D341Med (cell line): ENCODE measurements at regions not wholly inside any gene's neighbourhood (a gene's known extent, or its start where the extent isn't known, plus 50 kb on each side); places are given as distances from the start of the nearest gene placed in this dataset.

Experiments used
- DNase-seq: peaks from one replicate; pipeline ENCODE4 v3.0.0; 2012; ENCODE audit warnings: low spot score

DNA sequence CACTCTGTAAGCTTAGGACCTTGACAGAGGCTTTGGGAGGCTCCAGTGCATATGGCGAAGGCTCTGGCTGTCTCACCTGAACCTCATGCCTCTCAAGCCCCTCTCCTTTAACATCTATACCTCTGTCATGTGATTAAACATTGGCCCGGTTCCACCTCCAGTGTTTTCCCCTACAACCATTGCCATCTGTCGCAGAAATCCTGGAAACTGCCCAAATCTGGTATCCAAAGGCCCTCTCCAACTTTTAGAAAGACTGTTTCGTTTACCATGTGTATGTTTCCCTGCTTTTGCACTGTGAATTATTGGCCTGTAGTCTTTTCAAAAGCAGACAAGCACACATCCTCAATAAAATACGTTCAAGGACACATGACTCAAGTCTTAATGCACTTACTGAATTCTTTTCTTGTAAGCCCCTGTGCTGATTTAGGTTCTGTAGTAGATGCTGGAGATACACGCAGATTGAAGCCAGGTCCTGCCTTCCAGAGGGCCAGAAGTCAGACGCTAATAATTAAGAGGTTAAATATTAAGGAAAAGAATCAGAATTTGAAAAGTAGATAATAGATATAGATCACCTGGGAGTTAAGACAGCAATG lies 386.4 kb upstream of the SLC14A2 start:
- DNase-seq: no peak

GRCh38 chr18:45231617-45232016 lies 383.7 kb upstream of the SLC14A2 start:
- no peak for DNase-seq

- DNase-seq: no peak
Observed at GRCh38 chr18:45232061-45232460, 383.2 kb upstream of the SLC14A2 start.

DNA sequence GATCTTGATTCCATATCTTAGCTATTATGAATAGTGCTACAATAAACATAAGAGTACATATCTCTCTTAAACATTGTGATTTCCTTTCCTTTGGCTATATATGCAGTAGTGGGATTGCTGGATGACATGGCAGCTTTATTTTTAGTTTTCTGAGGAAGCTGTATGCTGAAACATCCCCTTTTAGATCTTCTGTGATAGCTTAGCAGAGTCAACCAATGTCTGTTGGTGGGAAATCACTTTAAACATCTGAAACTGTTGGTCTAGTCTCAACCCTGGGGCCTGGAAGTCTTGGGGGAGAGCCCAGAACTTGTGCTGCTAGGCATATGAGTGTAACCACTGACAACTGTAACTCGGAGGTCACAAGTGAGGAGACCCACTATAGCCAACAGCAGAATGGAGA lies 378.6 kb upstream of the SLC14A2 start:
- no peak for DNase-seq

DNA sequence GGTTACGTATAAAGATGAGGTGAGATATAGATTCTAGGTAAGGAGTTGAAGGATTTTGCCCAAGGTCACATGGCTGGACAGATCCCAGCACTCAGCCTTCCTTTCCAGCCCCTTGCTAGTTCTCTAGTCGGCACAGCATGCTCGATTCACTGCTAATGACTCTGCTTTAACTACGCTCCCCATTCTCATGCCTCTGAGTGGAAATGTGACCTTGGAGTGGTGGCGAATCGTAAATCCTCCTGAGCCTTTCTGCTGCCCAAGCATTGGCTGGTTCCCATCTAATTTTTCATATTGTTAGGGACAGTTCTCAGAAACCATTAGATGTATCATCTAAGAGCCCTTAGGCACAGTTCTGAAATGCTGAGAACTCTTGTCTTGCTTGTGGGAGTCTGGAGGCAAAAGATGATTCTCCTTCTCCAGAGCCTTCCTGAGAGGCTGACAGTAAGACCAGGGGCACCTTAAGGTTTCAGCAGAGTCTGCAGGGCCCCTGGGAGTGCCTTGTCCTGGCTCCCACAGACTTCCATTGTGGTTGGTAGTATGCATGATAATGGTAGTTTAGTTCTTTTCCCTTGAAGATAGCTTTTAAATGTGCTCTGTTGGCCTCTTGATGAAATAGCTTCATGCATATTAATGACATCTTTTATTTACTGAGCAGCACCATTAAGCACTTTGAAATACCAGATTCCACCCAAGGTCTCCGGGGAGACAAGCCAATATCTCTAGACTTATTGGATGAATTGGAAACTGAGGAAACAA lies 377.8 kb upstream of the SLC14A2 start:
- no peak for DNase-seq

DNA sequence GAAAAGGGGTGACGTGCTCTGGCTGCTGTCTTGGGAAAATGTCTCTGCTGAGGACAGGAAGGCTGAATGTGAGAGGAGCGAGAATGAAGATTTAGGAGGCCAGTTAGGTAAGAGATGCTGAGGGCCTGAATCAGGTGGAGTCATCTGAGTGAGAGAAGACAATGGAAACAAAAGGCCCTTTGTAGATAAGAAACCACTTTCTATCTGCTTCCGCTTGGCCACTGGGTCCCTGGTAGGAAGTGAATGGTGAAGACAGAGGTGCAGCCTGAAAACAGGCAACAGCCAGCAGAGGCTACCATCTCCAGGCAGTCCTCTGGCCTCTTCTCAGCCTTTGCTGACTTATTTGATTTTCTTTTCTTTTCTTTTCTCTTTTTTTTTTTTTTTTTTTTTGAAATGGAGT lies 374.0 kb upstream of the SLC14A2 start:
- no peak for DNase-seq

GRCh38 chr18:45241982-45242565 lies 373.2 kb upstream of the SLC14A2 start:
- DNase-seq: no peak

GRCh38 chr18:45243340-45244110 lies 371.8 kb upstream of the SLC14A2 start:
- DNase-seq: no peak

GRCh38 chr18:45245091-45245511 lies 370.2 kb upstream of the SLC14A2 start:
- DNase-seq: no peak

GRCh38 chr18:45248240-45248903 lies 366.9 kb upstream of the SLC14A2 start:
- DNase-seq: no peak

DNA sequence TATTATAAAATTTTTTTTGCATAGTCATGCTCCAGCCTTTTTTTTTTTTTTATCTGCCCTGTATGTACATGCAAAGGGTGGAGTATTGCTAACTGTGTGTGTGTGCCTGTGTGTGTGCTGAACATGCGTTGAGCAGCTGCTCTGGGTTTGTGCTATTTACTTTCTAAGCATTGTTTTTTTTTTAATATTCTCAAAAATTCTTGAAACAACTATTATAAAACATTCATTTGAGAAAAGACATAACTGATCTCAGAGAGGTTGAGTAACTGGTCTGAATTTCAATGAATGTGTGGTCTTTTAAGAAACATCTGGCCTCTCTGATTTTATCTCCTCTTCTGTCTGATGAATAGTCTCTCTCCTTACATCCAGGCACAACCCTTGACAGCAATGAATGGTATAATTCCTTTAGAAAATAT lies 366.0 kb upstream of the SLC14A2 start:
- DNase-seq: no peak

GRCh38 chr18:45250479-45250878 lies 364.8 kb upstream of the SLC14A2 start:
- no peak for DNase-seq

DNA sequence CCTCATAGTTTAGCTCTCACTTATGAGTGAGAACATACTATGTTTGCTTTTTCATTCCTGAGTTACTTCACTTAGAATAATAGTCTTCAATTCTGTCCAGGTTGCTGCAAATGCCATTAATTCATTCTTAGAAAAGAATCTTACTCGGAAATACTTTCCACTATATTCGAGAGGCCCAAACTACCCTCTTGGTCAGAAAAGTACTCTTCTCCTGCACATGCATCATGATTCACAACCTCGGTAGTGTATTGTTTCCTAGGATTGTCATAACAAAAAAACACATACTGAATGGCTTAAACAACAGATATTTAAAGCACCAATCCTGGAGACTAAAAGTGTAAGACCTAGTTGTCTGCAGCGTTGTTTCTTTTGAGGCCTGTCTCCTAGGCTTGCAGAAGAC lies 364.0 kb upstream of the SLC14A2 start:
- DNase-seq: no peak

DNA sequence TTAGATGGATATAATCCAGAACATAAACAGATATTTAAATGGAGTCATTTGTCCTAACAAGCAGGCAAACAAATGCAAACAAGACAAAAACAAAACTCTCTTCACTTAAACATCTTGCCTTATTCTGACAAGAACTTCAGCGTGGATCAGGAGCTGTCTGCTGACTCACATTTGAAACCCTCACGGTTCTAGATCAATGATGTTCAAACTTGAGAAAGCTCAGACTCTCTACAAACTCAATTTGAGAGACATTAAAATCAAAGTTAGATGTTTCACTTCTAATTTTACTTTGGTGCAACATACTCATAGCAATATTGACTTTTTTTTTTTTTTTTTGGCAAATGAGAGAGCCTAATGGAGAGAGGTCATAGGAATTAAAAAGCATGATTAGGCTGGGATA lies 362.8 kb upstream of the SLC14A2 start:
- DNase-seq: no peak

DNA sequence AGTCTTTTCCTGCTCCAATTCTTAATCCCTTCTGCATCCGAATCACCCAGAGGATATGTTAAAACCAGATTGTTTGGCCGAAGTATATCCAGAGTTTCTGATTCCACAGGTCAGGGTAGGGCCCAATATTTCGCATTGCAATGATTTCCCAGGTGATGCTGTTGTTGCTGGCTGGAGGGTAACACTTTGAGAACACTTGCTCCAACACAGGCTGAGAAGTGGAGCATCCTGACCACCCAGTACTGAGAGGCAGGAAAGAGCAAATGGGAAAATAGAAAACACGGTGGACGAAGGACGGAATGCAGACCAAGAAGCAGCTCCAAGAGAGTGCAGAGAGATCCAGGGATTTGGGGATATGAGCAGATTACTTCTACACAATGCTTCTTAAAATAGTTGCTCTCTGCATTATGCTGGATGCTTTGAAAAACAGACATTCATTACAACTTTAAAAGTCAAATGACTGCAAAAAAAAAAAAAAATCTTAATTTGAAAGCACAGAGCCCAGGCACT lies 362.2 kb upstream of the SLC14A2 start:
- no peak for DNase-seq

- no peak for DNase-seq
Observed at GRCh38 chr18:45253973-45254708, 361.1 kb upstream of the SLC14A2 start.

GRCh38 chr18:45254709-45255082 lies 360.6 kb upstream of the SLC14A2 start:
- DNase-seq: no peak

DNA sequence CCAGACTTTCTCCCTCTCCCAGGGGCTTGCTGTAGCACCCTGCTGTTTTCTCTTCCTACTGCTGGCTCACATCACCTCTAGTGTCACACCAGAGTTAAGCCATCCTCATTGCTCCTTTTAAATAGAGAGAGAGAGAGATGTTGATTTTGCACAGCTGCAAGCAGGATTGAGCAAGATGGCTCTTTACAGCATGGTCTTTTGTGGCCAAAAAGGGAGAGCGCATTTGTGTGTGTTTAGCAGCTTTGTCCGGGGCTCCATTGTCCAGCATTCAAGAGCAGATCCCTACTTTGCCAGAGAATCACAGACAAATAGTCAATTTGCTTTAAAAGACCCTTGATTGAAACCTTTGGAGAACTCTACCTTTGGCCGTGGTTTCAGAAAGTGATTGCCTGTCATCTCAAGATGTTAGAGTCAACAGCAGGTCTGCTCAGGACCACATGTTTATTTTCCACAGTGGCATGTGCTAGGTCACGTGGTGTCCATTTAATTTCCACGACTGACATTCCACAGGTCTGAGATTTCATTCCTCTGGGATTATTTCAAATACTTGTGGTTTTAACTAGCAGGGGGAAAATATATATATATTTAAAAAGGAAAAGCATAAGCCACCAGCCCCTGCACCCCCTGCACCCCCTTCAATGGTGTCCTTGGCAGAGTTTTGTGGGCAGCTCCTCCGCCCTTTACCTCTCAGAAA lies 359.9 kb upstream of the SLC14A2 start:
- DNase-seq: no peak

DNA sequence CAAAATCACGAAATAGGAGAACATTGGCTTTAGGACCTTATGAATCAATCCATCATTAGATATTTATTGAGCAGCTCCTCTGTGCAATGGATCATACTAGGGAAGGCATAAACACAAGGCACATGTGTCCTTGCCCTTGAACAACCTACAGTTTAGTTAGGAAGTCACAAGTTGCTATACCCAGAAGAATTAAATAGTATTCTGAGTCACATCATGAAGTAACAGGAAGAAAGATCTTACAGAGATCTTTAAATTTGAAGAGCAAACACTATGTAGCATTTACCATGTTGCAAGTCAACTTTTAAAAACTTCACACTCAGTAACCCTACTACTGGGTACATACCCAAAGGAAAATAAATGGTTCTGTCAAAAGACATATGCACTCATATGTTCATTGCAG lies 355.2 kb upstream of the SLC14A2 start:
- DNase-seq: no peak

- DNase-seq: no peak
Observed at GRCh38 chr18:45266023-45266422, 349.3 kb upstream of the SLC14A2 start.

DNA sequence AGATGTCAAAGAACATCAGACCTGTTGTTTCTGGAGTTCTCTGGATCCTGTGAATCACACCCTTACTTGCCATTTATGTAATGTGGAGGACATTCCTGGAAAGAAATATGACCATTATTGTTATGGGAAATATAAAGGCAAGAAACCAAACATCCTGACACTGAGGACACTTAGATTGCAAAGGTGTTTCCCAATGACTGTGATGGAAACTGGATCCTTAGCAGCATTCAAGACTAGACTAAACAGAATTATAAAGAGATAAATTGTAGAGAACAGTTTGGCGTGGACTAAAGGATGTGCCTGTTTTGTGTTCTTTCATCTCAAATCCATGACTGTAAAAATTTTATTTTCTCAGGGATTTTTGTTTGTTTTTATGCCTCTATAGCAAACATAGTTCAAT lies 347.7 kb upstream of the SLC14A2 start:
- no peak for DNase-seq
